Ishikawa (cell line): ENCODE measurements at regions not wholly inside any gene's neighbourhood (a gene's known extent, or its start where the extent isn't known, plus 50 kb on each side); places are given as distances from the start of the nearest gene placed in this dataset.
A peak's percentile ranks its signal among the peaks of the same experiment; 100 is the strongest.

ENCODE experiments used
- CEBPB ChIP-seq: IDR thresholded peaks from 2 replicates; pipeline ENCODE4 v1.6.1; 2012
- CREB1 ChIP-seq: IDR thresholded peaks from 2 replicates; pipeline ENCODE4 v1.6.1; 2012; ENCODE audit warnings: low read depth
- EGR1 ChIP-seq: IDR thresholded peaks from 2 replicates; pipeline ENCODE4 v1.6.1; 2012
- EP300 ChIP-seq: IDR thresholded peaks from 2 replicates; pipeline ENCODE4 v1.6.1; 2012; ENCODE audit warnings: borderline replicate concordance
- FOXM1 ChIP-seq: IDR thresholded peaks from 2 replicates; pipeline ENCODE4 v1.6.1; 2012; ENCODE audit warnings: low read depth, borderline replicate concordance
- MAX ChIP-seq: IDR thresholded peaks from 2 replicates; pipeline ENCODE4 v1.6.1; 2012
- NFIC ChIP-seq: IDR thresholded peaks from 2 replicates; pipeline ENCODE4 v1.6.1; 2012
- RAD21 ChIP-seq: IDR thresholded peaks from 2 replicates; pipeline ENCODE4 v1.6.1; 2012; ENCODE audit warnings: low read depth
- REST ChIP-seq: IDR thresholded peaks from 2 replicates; pipeline ENCODE4 v1.6.1; 2012; ENCODE audit warnings: low read depth, mild to moderate bottlenecking
- TAF1 ChIP-seq: IDR thresholded peaks from 2 replicates; pipeline ENCODE4 v1.6.1; 2012; ENCODE audit warnings: low read depth, mild to moderate bottlenecking
- TCF12 ChIP-seq: IDR thresholded peaks from 2 replicates; pipeline ENCODE4 v1.6.1; 2012; ENCODE audit warnings: low read depth
- TEAD4 ChIP-seq: IDR thresholded peaks from 2 replicates; pipeline ENCODE4 v1.6.1; 2012
- USF1 ChIP-seq: IDR thresholded peaks from 2 replicates; pipeline ENCODE4 v1.6.1; 2012
- YY1 ChIP-seq: IDR thresholded peaks from 2 replicates; pipeline ENCODE4 v1.6.1; 2012; ENCODE audit warnings: low read depth
- ZBTB7A ChIP-seq: IDR thresholded peaks from 2 replicates; pipeline ENCODE4 v1.6.1; 2012; ENCODE audit warnings: low read depth

GRCh38 chr9:31355965-31356364, 1028.5 kb upstream of the ACO1 start:
- TF ChIP-seq TAF1 (no peak), FOXM1 (peak; percentile 36), RAD21 (no peak), ZBTB7A (no peak), EP300 (peak; percentile 38; the same call in 1 of the 2 replicates), MAX (no peak), CEBPB (no peak), TCF12 (no peak), TEAD4 (peak; percentile 66), USF1 (no peak), YY1 (no peak), EGR1 (no peak), NFIC (no peak; the same call in 1 of the 2 replicates), CREB1 (no peak), REST (no peak)

GRCh38 chr9:31359071-31359470, 1025.4 kb upstream of the ACO1 start:
- TF ChIP-seq TAF1 (no peak), TEAD4 (no peak), RAD21 (no peak), USF1 (no peak), MAX (no peak), CREB1 (no peak), FOXM1 (no peak), EP300 (no peak), REST (no peak), YY1 (no peak), NFIC (no peak), TCF12 (no peak), CEBPB (no peak), ZBTB7A (no peak), EGR1 (no peak)

- TF ChIP-seq FOXM1, result no peak
- TF ChIP-seq TCF12, result no peak
- no peak for TF ChIP-seq CEBPB
- TF ChIP-seq ZBTB7A, result no peak
- TF ChIP-seq REST, result no peak
- TF ChIP-seq USF1, result no peak
- no peak for TF ChIP-seq EP300
- no peak for TF ChIP-seq EGR1
- TF ChIP-seq TEAD4, result no peak
- TF ChIP-seq RAD21, result no peak
- no peak for TF ChIP-seq CREB1
- TF ChIP-seq NFIC, result no peak
- TF ChIP-seq YY1, result no peak
- no peak for TF ChIP-seq TAF1
- no peak for TF ChIP-seq MAX
Measured at GRCh38 chr9:31364171-31364570, 1020.3 kb upstream of the ACO1 start.
